ENCODE measurements at regions not wholly inside any gene's neighbourhood (a gene's known extent, or its start where the extent isn't known, plus 50 kb on each side); places are given as distances from the start of the nearest gene placed in this dataset.

DNA sequence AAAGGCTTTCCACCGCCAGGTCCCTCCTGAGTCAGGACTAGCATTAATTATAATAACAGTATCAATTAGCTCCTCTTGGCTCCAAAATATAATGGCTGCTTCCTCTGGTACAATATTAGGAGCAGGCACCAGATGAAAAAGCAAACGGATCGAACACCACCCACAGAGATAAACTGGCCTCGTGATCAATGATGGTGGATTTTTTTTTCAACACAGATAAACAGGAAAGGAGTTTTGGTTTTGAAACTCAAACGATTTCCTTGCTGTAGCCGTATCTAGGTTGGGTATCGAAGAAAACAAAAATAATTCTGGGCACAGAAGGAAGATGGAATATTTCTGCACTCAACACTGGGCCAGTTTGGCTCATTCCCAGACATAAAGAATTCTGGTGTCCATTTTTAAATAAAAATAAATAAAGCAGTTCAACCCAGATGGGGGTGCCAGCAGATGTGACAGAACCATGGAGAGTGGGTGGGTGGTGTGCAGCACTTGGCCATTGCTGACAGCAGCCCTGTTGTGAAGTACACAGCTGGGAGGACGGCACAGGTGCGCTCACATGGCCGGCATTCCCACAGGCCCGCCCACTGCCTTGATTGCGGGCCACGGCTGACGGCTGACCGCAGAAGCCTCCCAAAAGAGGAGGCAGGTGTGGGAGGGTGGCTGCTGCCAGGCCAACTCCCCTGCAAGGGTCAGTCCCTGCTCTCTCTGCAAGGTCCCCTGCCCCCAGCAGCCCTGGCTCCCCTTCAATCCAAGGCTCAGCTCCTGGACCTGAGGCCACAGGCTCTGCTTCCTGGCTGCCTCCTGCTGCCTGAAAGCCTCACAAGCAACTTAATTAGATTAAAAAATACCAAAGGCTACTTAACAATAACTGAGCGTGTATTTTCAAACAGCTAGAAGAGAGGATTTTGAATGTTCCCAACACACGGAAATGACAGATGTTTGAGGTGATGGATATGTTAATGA is 351.9 kb upstream of the ID2 start:
- no peaks in the 10 kb centered on the region for H3F3A ChIP-seq (ENCODE audit: insufficient read depth, low read length)
- H3K27me3 ChIP-seq (replicated peaks; ENCODE audit: insufficient read depth, low read length), result no peaks in the 10 kb centered on the region
- H3K9me2 ChIP-seq (replicated peaks; ENCODE audit: insufficient read depth, low read length), result no peaks in the 10 kb centered on the region
- no peaks in the 10 kb centered on the region for H3K79me2 ChIP-seq (ENCODE audit: low read length)
- H3K4me3 ChIP-seq (ENCODE audit: low read length), result no peak overlapping the region
- H3K9me3 ChIP-seq (replicated peaks; ENCODE audit: insufficient read depth, low read length), result no peaks in the 10 kb centered on the region
- no peak for DNase-seq
- no peak overlapping the region for H3K9ac ChIP-seq (ENCODE audit: low read length)
- no peaks in the 10 kb centered on the region for H4K20me1 ChIP-seq (ENCODE audit: insufficient read depth, low read length)
- H3K4me1 ChIP-seq (ENCODE audit: low read length), result no peaks in the 10 kb centered on the region
- H2AFZ ChIP-seq (ENCODE audit: low read length), result no peak overlapping the region
- no peaks in the 10 kb centered on the region for H3K36me3 ChIP-seq (replicated peaks; ENCODE audit: insufficient read depth, low read length)
- no peak for TF ChIP-seq EZH2 (optimal IDR thresholded peaks at IDR 0.05; ENCODE audit: low read depth, low read length)
- TF ChIP-seq, protein P1, sequence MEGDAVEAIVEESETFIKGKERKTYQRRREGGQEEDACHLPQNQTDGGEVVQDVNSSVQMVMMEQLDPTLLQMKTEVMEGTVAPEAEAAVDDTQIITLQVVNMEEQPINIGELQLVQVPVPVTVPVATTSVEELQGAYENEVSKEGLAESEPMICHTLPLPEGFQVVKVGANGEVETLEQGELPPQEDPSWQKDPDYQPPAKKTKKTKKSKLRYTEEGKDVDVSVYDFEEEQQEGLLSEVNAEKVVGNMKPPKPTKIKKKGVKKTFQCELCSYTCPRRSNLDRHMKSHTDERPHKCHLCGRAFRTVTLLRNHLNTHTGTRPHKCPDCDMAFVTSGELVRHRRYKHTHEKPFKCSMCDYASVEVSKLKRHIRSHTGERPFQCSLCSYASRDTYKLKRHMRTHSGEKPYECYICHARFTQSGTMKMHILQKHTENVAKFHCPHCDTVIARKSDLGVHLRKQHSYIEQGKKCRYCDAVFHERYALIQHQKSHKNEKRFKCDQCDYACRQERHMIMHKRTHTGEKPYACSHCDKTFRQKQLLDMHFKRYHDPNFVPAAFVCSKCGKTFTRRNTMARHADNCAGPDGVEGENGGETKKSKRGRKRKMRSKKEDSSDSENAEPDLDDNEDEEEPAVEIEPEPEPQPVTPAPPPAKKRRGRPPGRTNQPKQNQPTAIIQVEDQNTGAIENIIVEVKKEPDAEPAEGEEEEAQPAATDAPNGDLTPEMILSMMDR (IDR thresholded peaks at IDR 0.05; ENCODE audit: low read length), result no peak
- no peak overlapping the region for H3K4me2 ChIP-seq (ENCODE audit: low read depth, low read length)
- H3K27ac ChIP-seq (ENCODE audit: low read length), result no peak overlapping the region

DNA sequence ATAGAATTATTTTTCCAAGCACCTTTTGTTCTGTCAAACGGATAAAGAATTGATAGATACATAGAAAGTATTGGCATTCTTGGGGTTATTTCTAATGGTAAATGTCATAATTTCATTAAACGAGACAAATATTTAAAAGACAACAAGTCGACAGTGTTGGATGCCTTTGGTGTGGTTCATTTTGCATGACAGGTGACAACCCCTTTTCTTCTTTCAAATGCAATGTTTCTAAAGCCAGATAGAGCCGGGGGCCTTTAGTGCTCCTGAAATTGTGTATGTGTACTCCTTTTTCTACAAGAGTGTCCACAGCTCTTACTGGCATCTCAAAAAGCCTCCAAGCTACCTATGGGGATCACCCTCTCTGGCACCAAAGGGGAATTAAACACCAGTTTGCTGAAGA is 350.8 kb upstream of the ID2 start:
- Histone ChIP-seq H3K27ac (ENCODE audit: low read length) (no peak overlapping the region), H3K79me2 (ENCODE audit: low read length) (no peaks in the 10 kb centered on the region), H3K9me3 (replicated peaks; ENCODE audit: insufficient read depth, low read length) (no peaks in the 10 kb centered on the region), H3F3A (ENCODE audit: insufficient read depth, low read length) (no peaks in the 10 kb centered on the region), H4K20me1 (ENCODE audit: insufficient read depth, low read length) (no peaks in the 10 kb centered on the region), H2AFZ (ENCODE audit: low read length) (no peak overlapping the region), H3K9ac (ENCODE audit: low read length) (no peak overlapping the region), H3K27me3 (replicated peaks; ENCODE audit: insufficient read depth, low read length) (no peaks in the 10 kb centered on the region), H3K4me3 (ENCODE audit: low read length) (no peak overlapping the region), H3K36me3 (replicated peaks; ENCODE audit: insufficient read depth, low read length) (no peaks in the 10 kb centered on the region), H3K4me1 (ENCODE audit: low read length) (no peaks in the 10 kb centered on the region), H3K9me2 (replicated peaks; ENCODE audit: insufficient read depth, low read length) (no peaks in the 10 kb centered on the region), H3K4me2 (ENCODE audit: low read depth, low read length) (no peak overlapping the region)
- no peak for TF ChIP-seq EZH2phosphoT487 (IDR thresholded peaks at IDR 0.05; ENCODE audit: low read length)
- TF ChIP-seq, protein P1 (IDR thresholded peaks at IDR 0.05; ENCODE audit: low read length), result no peak
- no peak for TF ChIP-seq EZH2 (optimal IDR thresholded peaks at IDR 0.05; ENCODE audit: low read depth, low read length)
- DNase-seq, result no peak

DNA sequence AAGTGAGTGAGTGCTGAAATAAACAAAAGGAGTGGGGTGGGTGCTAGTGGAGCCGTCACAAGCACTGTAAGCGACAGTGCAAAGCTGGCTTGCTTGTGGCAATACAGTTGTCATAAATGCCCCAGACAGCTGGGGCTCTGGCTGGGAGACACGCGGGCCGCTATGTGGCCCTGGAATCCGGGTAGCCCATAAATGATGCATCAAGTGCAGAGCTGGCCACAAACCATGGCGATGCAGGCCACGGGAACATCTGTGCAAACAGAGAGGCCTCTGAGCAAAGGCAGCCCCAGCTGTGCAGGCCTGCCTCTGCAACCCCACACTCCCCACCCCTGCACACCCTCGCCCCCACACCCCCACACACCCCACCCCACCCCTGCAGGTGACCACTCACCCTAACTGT is 349.2 kb upstream of the ID2 start:
- no peak for DNase-seq
- Histone ChIP-seq H3K4me3 (ENCODE audit: low read length) (no peak overlapping the region), H3K27ac (ENCODE audit: low read length) (no peak overlapping the region), H2AFZ (ENCODE audit: low read length) (no peak overlapping the region), H4K20me1 (ENCODE audit: insufficient read depth, low read length) (no peaks in the 10 kb centered on the region), H3F3A (ENCODE audit: insufficient read depth, low read length) (no peaks in the 10 kb centered on the region), H3K4me1 (ENCODE audit: low read length) (no peaks in the 10 kb centered on the region), H3K9me2 (replicated peaks; ENCODE audit: insufficient read depth, low read length) (no peaks in the 10 kb centered on the region), H3K9me3 (replicated peaks; ENCODE audit: insufficient read depth, low read length) (no peaks in the 10 kb centered on the region), H3K9ac (ENCODE audit: low read length) (no peak overlapping the region), H3K4me2 (ENCODE audit: low read depth, low read length) (no peak overlapping the region), H3K27me3 (replicated peaks; ENCODE audit: insufficient read depth, low read length) (no peaks in the 10 kb centered on the region), H3K79me2 (ENCODE audit: low read length) (no peaks in the 10 kb centered on the region), H3K36me3 (replicated peaks; ENCODE audit: insufficient read depth, low read length) (no peaks in the 10 kb centered on the region)
- TF ChIP-seq EZH2 (optimal IDR thresholded peaks at IDR 0.05; ENCODE audit: low read depth, low read length), result no peak
- TF ChIP-seq EZH2phosphoT487 (IDR thresholded peaks at IDR 0.05; ENCODE audit: low read length), result no peak
- TF ChIP-seq, protein P1 (IDR thresholded peaks at IDR 0.05; ENCODE audit: low read length), result no peak
